K562 (cell line): ENCODE measurements at regions not wholly inside any gene's neighbourhood (a gene's known extent, or its start where the extent isn't known, plus 50 kb on each side); places are given as distances from the start of the nearest gene placed in this dataset.

Experiments used
- ATAC-seq: fragments of 200-7000 bp; cut with Tn5 transposase; 3 replicates; pipeline ENCODE4 v1.9.1; 2020; ENCODE audit warnings: moderate library complexity
- BruUV-seq: library from RNA; stranded (reverse); fragments of 400-500 nt; replicated peaks from 2 replicates; lab custom pipeline; 2021; lab: Mats Ljungman, UMichigan
- CTCF ChIA-PET: fragments of 300-600 bp; formaldehyde crosslinking; extraction: SDS; loops from one replicate; lab custom pipeline; 2021; ENCODE audit warnings: low intra/inter-chr PET ratio; lab: Yijun Ruan, JAX
- POLR2A ChIA-PET: fragments of 300-600, 350-650 bp; sonication (Branson Sonifier 250); formaldehyde crosslinking; extraction: SDS; loops from one replicate; lab custom pipeline; 2021; ENCODE audit warnings: antibody characterized with exemption, inconsistent platforms; lab: Yijun Ruan, JAX
- DNase-seq, 4 experiments: peaks; one replicate each; pipeline versions ENCODE4 v3.0.0 to v3.0.0-alpha.2; 2011 to 2018; ENCODE audit warnings: low spot score in 3 of 4, mixed read lengths in 3 of 4; ENCODE audit errors: extremely low read depth in 1 of 4
- FAIRE-seq: peaks from 2 replicates; lab custom pipeline; 2011; peaks lifted over from hg19 to GRCh38; lab: Jason Lieb, UNC
- H2AFZ ChIP-seq: 2 replicates; pipeline ENCODE4 v1.6.0; 2011; ENCODE audit warnings: low read depth, low read length, control low read depth, inconsistent platforms
- H3K27ac ChIP-seq: fragments of 200-600 bp; 3 replicates; pipeline ENCODE4 v1.8.0; 2011; ENCODE audit warnings: low read depth, mild to moderate bottlenecking, control low read depth, inconsistent platforms, low read length, moderate library complexity, mixed read lengths; ENCODE audit errors: extremely low read depth
- H3K27me3 ChIP-seq, 2 experiments: fragments of 300-600 bp in 1 of 2; 2 replicates in 1 of 2; 3 replicates in 1 of 2; pipeline versions ENCODE4 v1.6.0 to v1.8.0; 2011; ENCODE audit warnings: inconsistent platforms in 2 of 2, low read length in 2 of 2, mild to moderate bottlenecking in 1 of 2, mixed read lengths in 1 of 2, moderate library complexity in 1 of 2; ENCODE audit not compliant: control insufficient read depth in 2 of 2, insufficient read depth in 2 of 2
- H3K36me3 ChIP-seq: fragments of 300-600 bp; 3 replicates; pipeline ENCODE4 v1.8.0; 2011; ENCODE audit warnings: mild to moderate bottlenecking, low read length, inconsistent platforms; ENCODE audit not compliant: control insufficient read depth, insufficient read depth
- H3K4me1 ChIP-seq, 2 experiments: fragments of 200-600 bp in 1 of 2; replicated peaks in 1 of 2; 2 replicates in 1 of 2; 3 replicates in 1 of 2; pipeline versions ENCODE4 v1.5.1 to v1.8.0; 2011; ENCODE audit warnings: inconsistent platforms in 2 of 2, low read length in 2 of 2, mild to moderate bottlenecking in 1 of 2, mixed read lengths in 1 of 2, moderate library complexity in 1 of 2; ENCODE audit not compliant: control insufficient read depth in 2 of 2, insufficient read depth in 2 of 2
- H3K4me2 ChIP-seq: 2 replicates; pipeline ENCODE4 v1.6.1; 2011; ENCODE audit warnings: low read length, control low read depth, inconsistent platforms, mixed read lengths; ENCODE audit not compliant: insufficient read depth
- H3K4me3 ChIP-seq: fragments of 200-600 bp; sonication (generic), shearing (Covaris generic); 2 replicates; pipeline ENCODE4 v1.5.1; 2016; ENCODE audit warnings: control low read depth, inconsistent platforms
- H3K79me2 ChIP-seq: fragments of 200-600 bp; 3 replicates; pipeline ENCODE4 v1.8.0; 2011; ENCODE audit warnings: low read length, inconsistent platforms; ENCODE audit not compliant: control insufficient read depth, insufficient read depth
- H3K9ac ChIP-seq, 2 experiments: 2 replicates each; pipeline versions ENCODE4 v1.6.0 to v1.6.1; 2011; ENCODE audit warnings: low read depth in 2 of 2, low read length in 2 of 2, control low read depth in 1 of 2, inconsistent platforms in 1 of 2, mild to moderate bottlenecking in 1 of 2, mixed read lengths in 1 of 2; ENCODE audit not compliant: insufficient read depth in 1 of 2
- H3K9me1 ChIP-seq: one replicate; pipeline ENCODE4 v1.6.0; 2011; ENCODE audit warnings: inconsistent platforms, mild to moderate bottlenecking, low read length, moderate library complexity; ENCODE audit not compliant: control insufficient read depth, insufficient read depth
- H3K9me3 ChIP-seq: replicated peaks from 2 replicates; pipeline ENCODE4 v1.5.1; 2011; ENCODE audit warnings: low read depth, low read length, inconsistent platforms; ENCODE audit not compliant: control insufficient read depth, insufficient read depth
- H4K20me1 ChIP-seq: replicated peaks from 2 replicates; pipeline ENCODE4 v1.6.1; 2011; ENCODE audit warnings: low read length, inconsistent platforms, mixed read lengths; ENCODE audit not compliant: control insufficient read depth, insufficient read depth
- ATF6 ChIP-seq: sonication (generic); formaldehyde crosslinking; IDR thresholded peaks from 2 replicates; pipeline ENCODE4 v1.4.0; 2020; ENCODE audit warnings: mild to moderate bottlenecking, missing genetic modification reagents
- CEBPG ChIP-seq, 3 experiments: fragments of 200-800 bp in 1 of 3; sonication (Bioruptor generic) in 1 of 3; sonication (generic) in 1 of 3; formaldehyde crosslinking in 1 of 3; IDR thresholded peaks in 2 of 3; conservative IDR thresholded peaks in 1 of 3; 2 replicates each; pipeline versions ENCODE4 v1.6.1 to v1.8.0; 2016 to 2022; ENCODE audit warnings: missing compliant biosample characterization in 2 of 3, missing genetic modification characterization in 2 of 3, mild to moderate bottlenecking in 1 of 3, missing genetic modification reagents in 1 of 3
- CHAMP1 ChIP-seq: fragments of 450-650 bp; IDR thresholded peaks from 2 replicates; pipeline ENCODE4 v1.6.1; 2016; ENCODE audit warnings: mild to moderate bottlenecking
- E2F8 ChIP-seq: fragments of 450-650 bp; IDR thresholded peaks from 2 replicates; pipeline ENCODE4 v1.7.1; 2018; ENCODE audit warnings: mild to moderate bottlenecking, low read depth; ENCODE audit not compliant: partially characterized antibody
- NR3C1 ChIP-seq: sonication (generic); formaldehyde crosslinking; IDR thresholded peaks from 2 replicates; pipeline ENCODE4 v1.8.1; 2022; ENCODE audit warnings: missing genetic modification reagents
- SETDB1 ChIP-seq: IDR thresholded peaks from one replicate; pipeline ENCODE4 v1.6.1; 2012; ENCODE audit warnings: low read length, control low read depth, inconsistent platforms
- TARDBP ChIP-seq: fragments of 450-650 bp; IDR thresholded peaks from 2 replicates; pipeline ENCODE4 v1.6.1; 2016
- TOE1 ChIP-seq, 2 experiments: fragments of 450-650 bp in 1 of 2; sonication (generic) in 1 of 2; formaldehyde crosslinking in 1 of 2; IDR thresholded peaks; 2 replicates each; pipeline versions ENCODE4 v1.7.1 to v1.8.0; 2016 to 2022; ENCODE audit warnings: borderline replicate concordance in 2 of 2, mild to moderate bottlenecking in 2 of 2, antibody characterized with exemption in 1 of 2, inconsistent platforms in 1 of 2, low read depth in 1 of 2, missing genetic modification reagents in 1 of 2, moderate library complexity in 1 of 2
- ZNF644 ChIP-seq: fragments of 200-800 bp; sonication (Bioruptor generic); IDR thresholded peaks from 2 replicates; pipeline ENCODE4 v1.6.1; 2016; ENCODE audit warnings: low read depth, missing genetic modification characterization, missing compliant biosample characterization
- ZNF699 ChIP-seq: fragments of 250-450 bp; sonication (Bioruptor Pico); IDR thresholded peaks from 2 replicates; pipeline ENCODE4 v1.8.0; 2021; ENCODE audit warnings: mild to moderate bottlenecking, moderate library complexity; ENCODE audit not compliant: insufficient replicate concordance
- WGBS: fragments of 100-300 bp; shearing (Covaris generic); methylation state at CpG from one replicate; pipeline ENCODE4 v1.1.6; 2016; ENCODE audit warnings: low coverage, mixed read lengths; ENCODE audit not compliant: insufficient coverage; ENCODE audit errors: missing lambda C conversion rate; 5-methylcytosine and 5-hydroxymethylcytosine counted together
- in situ Hi-C: fragments of 300-500 bp; cut with MboI; formaldehyde crosslinking; loops from 4 replicates; pipeline ENCODE4 v1.15.0; 2018; ENCODE audit warnings: inconsistent platforms, mixed read lengths
- intact Hi-C: fragments of 100-400 bp; cut with micrococcal nuclease; formaldehyde crosslinking; loops from 2 replicates; pipeline ENCODE4 v1.14.2; 2022

GRCh38 chr12:43078976-43079375, 473.0 kb downstream of the ADAMTS20 start:
- WGBS: 4% methylated on average over 3 of the region's 3 CpGs
- DNase-seq (no peak), ATAC-seq (no peak), FAIRE-seq (no peak)
- in situ Hi-C loops (no loop called here), intact Hi-C loops (no loop called here)
- Histone ChIP-seq H4K20me1 (no peaks in the 10 kb centered on the region), H2AFZ (no peak overlapping the region), H3K36me3 (no peaks in the 10 kb centered on the region), H3K4me1 (no peaks in the 10 kb centered on the region), H3K27me3 (no peaks in the 10 kb centered on the region), H3K9me3 (0 out of 2 replicates have a peak, but pooled peaks cover 2% of the 10 kb centered on the region), H3K4me3 (no peak overlapping the region), H3K4me2 (no peak overlapping the region), H3K27ac (no peak overlapping the region), H3K79me2 (no peaks in the 10 kb centered on the region), H3K9me1 (no peaks in the 10 kb centered on the region), H3K9ac (no peak overlapping the region)
- no TSS peak for BruUV-seq
- POLR2A ChIA-PET: no interaction called here
- CTCF ChIA-PET: no interaction called here
- no peak for TF ChIP-seq ZNF644
- TF ChIP-seq TOE1 (IDR thresholded peaks at IDR 0.05; ENCODE audit: borderline replicate concordance): no peak
- TF ChIP-seq TOE1 (CRISPR knock-in tag; IDR thresholded peaks at IDR 0.05; ENCODE audit: borderline replicate concordance, low read depth): no peak
- no peak for TF ChIP-seq ATF6 (CRISPR knock-in tag)
- TF ChIP-seq SETDB1: no peak
- no peak for TF ChIP-seq CHAMP1
- no peak for TF ChIP-seq NR3C1 (CRISPR knock-in tag)
- TF ChIP-seq CEBPG (CRISPR knock-in tag; IDR thresholded peaks at IDR 0.05): no peak
- TF ChIP-seq CEBPG (tag; conservative IDR thresholded peaks at IDR 0.05 in 1 of 2, IDR thresholded peaks at IDR 0.05 in 1 of 2): no peak
- no peak for TF ChIP-seq TARDBP
- TF ChIP-seq ZNF699 (CRISPR knock-in tag): no peak
- TF ChIP-seq E2F8: no peak
